ENCODE measurements at regions not wholly inside any gene's neighbourhood (a gene's known extent, or its start where the extent isn't known, plus 50 kb on each side); places are given as distances from the start of the nearest gene placed in this dataset.

DNA sequence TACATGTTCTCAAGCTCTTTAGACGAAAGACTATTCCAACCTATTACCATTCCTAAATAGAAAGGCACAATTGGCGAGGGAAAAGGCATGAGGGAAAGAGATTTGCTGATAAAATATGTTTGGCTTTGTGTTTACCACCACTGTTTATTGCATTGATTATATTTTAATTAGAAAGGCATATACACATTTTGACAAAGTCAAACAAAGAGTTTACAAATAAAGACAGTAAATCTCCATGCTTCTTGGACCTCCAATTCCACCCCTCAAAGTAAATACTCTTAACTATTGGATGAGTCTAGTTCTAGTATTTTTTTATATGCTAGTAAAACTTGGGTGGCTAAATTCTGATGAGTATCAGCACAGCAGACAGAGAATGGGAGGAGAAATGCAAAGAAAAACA, 521.4 kb downstream of the FBXO15 start (continued):
- TF ChIP-seq, protein P1, sequence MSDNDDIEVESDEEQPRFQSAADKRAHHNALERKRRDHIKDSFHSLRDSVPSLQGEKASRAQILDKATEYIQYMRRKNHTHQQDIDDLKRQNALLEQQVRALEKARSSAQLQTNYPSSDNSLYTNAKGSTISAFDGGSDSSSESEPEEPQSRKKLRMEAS (IDR thresholded peaks at IDR 0.05) = no peak
- TF ChIP-seq SP1 (IDR thresholded peaks at IDR 0.05; ENCODE audit: low read depth) (no peak), ZNF274 (IDR thresholded peaks at IDR 0.05; ENCODE audit: low read depth, low read length) (no peak)

DNA sequence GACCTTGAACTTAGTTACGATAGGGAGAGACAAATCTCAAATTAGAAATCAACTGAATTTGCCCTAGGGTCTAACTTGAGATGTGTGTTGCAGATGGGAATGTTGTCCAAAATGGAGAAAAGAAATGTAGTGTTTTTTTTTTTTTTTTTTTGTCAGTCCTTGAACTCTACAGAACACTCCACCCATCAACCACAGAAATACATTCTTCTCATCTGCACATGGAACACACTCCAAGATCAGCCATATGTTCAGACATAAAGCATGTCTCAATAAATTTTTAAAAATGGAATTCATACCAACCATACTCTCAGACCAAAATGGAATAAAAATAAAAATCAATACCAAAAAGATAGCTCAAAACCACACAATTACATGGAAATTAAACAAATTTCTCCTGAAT, 526.5 kb downstream of the FBXO15 start:
- Histone ChIP-seq H3K9me3 (ENCODE audit: control insufficient read depth in 1 of 2, insufficient read depth in 1 of 2, low read depth in 1 of 2, low read length in 2 of 2) (peaks cover 8 to 9% of the 10 kb centered on the region in 2 experiments; a peak in 3 of 4 replicates), H3K9ac (ENCODE audit: low read length) (no peak overlapping the region), H3K36me3 (ENCODE audit: control insufficient read depth in 1 of 2, insufficient read depth in 2 of 2, low read length in 2 of 2) (no peaks in the 10 kb centered on the region), H3K9me2 (ENCODE audit: insufficient read depth) (no peaks in the 10 kb centered on the region), H3K79me2 (ENCODE audit: insufficient read depth, low read length) (no peaks in the 10 kb centered on the region), H3K27ac (ENCODE audit: low read depth, low read length) (no peak overlapping the region), H3K27me3 (ENCODE audit: insufficient read depth, low read length) (no peaks in the 10 kb centered on the region), H4K20me1 (ENCODE audit: insufficient read depth) (no peaks in the 10 kb centered on the region), H3K4me3 (replicated peaks in 1 of 2; ENCODE audit: low read depth in 1 of 2, low read length in 2 of 2) (no peak overlapping the region), H3K4me1 (ENCODE audit: control insufficient read depth in 1 of 2, insufficient read depth in 2 of 2, low read length in 2 of 2) (no peaks in the 10 kb centered on the region), H3K4me2 (ENCODE audit: low read length) (no peak overlapping the region), H2AFZ (ENCODE audit: low read depth, low read length, poor library complexity, severe bottlenecking) (no peak overlapping the region)
- no TSS peak for BruUV-seq (replicated peaks)
- ATAC-seq (no peak), DNase-seq (ENCODE audit: low read depth, low spot score) (no peak)
- ChIA-PET RAD21 (ENCODE audit: low non-redundant PET in 1 of 2, low total read pairs in 2 of 2, uncharacterized antibody in 2 of 2, unreplicated experiment in 2 of 2) (no interaction called here), POLR2A (no interaction called here), CTCF (no interaction called here)
- intact Hi-C loops (cut with micrococcal nuclease) = no loop called here
- no peak for TF ChIP-seq SIN3A (IDR thresholded peaks at IDR 0.05; ENCODE audit: low read depth)
- TF ChIP-seq, protein P2, sequence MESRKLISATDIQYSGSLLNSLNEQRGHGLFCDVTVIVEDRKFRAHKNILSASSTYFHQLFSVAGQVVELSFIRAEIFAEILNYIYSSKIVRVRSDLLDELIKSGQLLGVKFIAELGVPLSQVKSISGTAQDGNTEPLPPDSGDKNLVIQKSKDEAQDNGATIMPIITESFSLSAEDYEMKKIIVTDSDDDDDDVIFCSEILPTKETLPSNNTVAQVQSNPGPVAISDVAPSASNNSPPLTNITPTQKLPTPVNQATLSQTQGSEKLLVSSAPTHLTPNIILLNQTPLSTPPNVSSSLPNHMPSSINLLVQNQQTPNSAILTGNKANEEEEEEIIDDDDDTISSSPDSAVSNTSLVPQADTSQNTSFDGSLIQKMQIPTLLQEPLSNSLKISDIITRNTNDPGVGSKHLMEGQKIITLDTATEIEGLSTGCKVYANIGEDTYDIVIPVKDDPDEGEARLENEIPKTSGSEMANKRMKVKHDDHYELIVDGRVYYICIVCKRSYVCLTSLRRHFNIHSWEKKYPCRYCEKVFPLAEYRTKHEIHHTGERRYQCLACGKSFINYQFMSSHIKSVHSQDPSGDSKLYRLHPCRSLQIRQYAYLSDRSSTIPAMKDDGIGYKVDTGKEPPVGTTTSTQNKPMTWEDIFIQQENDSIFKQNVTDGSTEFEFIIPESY (IDR thresholded peaks at IDR 0.05; ENCODE audit: extremely low read depth, insufficient replicate concordance, low read length) = no peak
- TF ChIP-seq CBX3 (IDR thresholded peaks at IDR 0.05; ENCODE audit: low read depth) = no peak
- TF ChIP-seq, protein P1 (IDR thresholded peaks at IDR 0.05) = no peak
- TF ChIP-seq ELF1 (IDR thresholded peaks at IDR 0.05; ENCODE audit: borderline replicate concordance, low read depth) = no peak
- TF ChIP-seq EZH2 (IDR thresholded peaks at IDR 0.05) = no peak
- no peak for TF ChIP-seq JUND (IDR thresholded peaks at IDR 0.05)
- TF ChIP-seq ZNF274 (IDR thresholded peaks at IDR 0.05; ENCODE audit: low read depth, low read length) = no peak
